ENCODE measurements at regions not wholly inside any gene's neighbourhood (a gene's known extent, or its start where the extent isn't known, plus 50 kb on each side); places are given as distances from the start of the nearest gene placed in this dataset.

- Histone ChIP-seq H3K36me3 (ENCODE audit: control insufficient read depth in 2 of 2, insufficient read depth in 1 of 2, low read length in 2 of 2) (no peaks in the 10 kb centered on the region), H3K4me1 (ENCODE audit: control insufficient read depth, insufficient read depth, low read length) (no peaks in the 10 kb centered on the region), H3K9me3 (ENCODE audit: control insufficient read depth, insufficient read depth, low read depth, low read length) (no peaks in the 10 kb centered on the region), H3K27ac (ENCODE audit: extremely low read depth, low read depth, low read length) (no peak overlapping the region), H3K4me3 (ENCODE audit: low read depth, low read length) (no peak overlapping the region)
- POLR2A ChIA-PET, result no interaction called here
- TF ChIP-seq SP3 (tag by site-specific recombination; IDR thresholded peaks at IDR 0.05) (no peak), KLF10 (tag by site-specific recombination; IDR thresholded peaks at IDR 0.05) (no peak), ZNF112 (tag by site-specific recombination; IDR thresholded peaks at IDR 0.05) (no peak), MYNN (tag by site-specific recombination; IDR thresholded peaks at IDR 0.05; ENCODE audit: borderline replicate concordance) (no peak), KLF8 (tag by site-specific recombination; IDR thresholded peaks at IDR 0.05) (no peak), YY1 (tag by site-specific recombination; IDR thresholded peaks at IDR 0.05) (no peak), ZBTB11 (tag by site-specific recombination; conservative IDR thresholded peaks at IDR 0.05; ENCODE audit: low read depth) (no peak), ZNF202 (tag by site-specific recombination; IDR thresholded peaks at IDR 0.05; ENCODE audit: borderline replicate concordance) (no peak), ZNF341 (tag by site-specific recombination; IDR thresholded peaks at IDR 0.05; ENCODE audit: low read depth) (no peak), ZBTB20 (tag by site-specific recombination; IDR thresholded peaks at IDR 0.05) (no peak), ZNF549 (tag by site-specific recombination; IDR thresholded peaks at IDR 0.05) (no peak), ZFP3 (tag by site-specific recombination; IDR thresholded peaks at IDR 0.05; ENCODE audit: low read depth) (no peak), PRDM10 (tag by site-specific recombination; IDR thresholded peaks at IDR 0.05) (no peak), WT1 (tag by site-specific recombination; IDR thresholded peaks at IDR 0.05) (no peak)
- TF ChIP-seq, protein P1, sequence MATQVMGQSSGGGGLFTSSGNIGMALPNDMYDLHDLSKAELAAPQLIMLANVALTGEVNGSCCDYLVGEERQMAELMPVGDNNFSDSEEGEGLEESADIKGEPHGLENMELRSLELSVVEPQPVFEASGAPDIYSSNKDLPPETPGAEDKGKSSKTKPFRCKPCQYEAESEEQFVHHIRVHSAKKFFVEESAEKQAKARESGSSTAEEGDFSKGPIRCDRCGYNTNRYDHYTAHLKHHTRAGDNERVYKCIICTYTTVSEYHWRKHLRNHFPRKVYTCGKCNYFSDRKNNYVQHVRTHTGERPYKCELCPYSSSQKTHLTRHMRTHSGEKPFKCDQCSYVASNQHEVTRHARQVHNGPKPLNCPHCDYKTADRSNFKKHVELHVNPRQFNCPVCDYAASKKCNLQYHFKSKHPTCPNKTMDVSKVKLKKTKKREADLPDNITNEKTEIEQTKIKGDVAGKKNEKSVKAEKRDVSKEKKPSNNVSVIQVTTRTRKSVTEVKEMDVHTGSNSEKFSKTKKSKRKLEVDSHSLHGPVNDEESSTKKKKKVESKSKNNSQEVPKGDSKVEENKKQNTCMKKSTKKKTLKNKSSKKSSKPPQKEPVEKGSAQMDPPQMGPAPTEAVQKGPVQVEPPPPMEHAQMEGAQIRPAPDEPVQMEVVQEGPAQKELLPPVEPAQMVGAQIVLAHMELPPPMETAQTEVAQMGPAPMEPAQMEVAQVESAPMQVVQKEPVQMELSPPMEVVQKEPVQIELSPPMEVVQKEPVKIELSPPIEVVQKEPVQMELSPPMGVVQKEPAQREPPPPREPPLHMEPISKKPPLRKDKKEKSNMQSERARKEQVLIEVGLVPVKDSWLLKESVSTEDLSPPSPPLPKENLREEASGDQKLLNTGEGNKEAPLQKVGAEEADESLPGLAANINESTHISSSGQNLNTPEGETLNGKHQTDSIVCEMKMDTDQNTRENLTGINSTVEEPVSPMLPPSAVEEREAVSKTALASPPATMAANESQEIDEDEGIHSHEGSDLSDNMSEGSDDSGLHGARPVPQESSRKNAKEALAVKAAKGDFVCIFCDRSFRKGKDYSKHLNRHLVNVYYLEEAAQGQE (tag by site-specific recombination; IDR thresholded peaks at IDR 0.05), result no peak
- TF ChIP-seq, protein P2, sequence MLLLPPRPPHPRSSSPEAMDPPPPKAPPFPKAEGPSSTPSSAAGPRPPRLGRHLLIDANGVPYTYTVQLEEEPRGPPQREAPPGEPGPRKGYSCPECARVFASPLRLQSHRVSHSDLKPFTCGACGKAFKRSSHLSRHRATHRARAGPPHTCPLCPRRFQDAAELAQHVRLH (tag by site-specific recombination; IDR thresholded peaks at IDR 0.05), result no peak
- TF ChIP-seq, protein P3, sequence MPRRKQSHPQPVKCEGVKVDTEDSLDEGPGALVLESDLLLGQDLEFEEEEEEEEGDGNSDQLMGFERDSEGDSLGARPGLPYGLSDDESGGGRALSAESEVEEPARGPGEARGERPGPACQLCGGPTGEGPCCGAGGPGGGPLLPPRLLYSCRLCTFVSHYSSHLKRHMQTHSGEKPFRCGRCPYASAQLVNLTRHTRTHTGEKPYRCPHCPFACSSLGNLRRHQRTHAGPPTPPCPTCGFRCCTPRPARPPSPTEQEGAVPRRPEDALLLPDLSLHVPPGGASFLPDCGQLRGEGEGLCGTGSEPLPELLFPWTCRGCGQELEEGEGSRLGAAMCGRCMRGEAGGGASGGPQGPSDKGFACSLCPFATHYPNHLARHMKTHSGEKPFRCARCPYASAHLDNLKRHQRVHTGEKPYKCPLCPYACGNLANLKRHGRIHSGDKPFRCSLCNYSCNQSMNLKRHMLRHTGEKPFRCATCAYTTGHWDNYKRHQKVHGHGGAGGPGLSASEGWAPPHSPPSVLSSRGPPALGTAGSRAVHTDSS (tag by site-specific recombination; IDR thresholded peaks at IDR 0.05), result no peak
- CTCF ChIA-PET, result interaction anchor here (1.0 to 4.0 kb wide), 2 partner anchors 9 to 357 kb away, joined by 4 to 29 read pairs; no protein-coding TSS in a partner anchor
Measured at GRCh38 chrX:140151316-140151715, 186.0 kb upstream of the CXorf66 start.

Measured in HEK293 (cell line).